ENCODE measurements at regions not wholly inside any gene's neighbourhood (a gene's known extent, or its start where the extent isn't known, plus 50 kb on each side); places are given as distances from the start of the nearest gene placed in this dataset.

DNA sequence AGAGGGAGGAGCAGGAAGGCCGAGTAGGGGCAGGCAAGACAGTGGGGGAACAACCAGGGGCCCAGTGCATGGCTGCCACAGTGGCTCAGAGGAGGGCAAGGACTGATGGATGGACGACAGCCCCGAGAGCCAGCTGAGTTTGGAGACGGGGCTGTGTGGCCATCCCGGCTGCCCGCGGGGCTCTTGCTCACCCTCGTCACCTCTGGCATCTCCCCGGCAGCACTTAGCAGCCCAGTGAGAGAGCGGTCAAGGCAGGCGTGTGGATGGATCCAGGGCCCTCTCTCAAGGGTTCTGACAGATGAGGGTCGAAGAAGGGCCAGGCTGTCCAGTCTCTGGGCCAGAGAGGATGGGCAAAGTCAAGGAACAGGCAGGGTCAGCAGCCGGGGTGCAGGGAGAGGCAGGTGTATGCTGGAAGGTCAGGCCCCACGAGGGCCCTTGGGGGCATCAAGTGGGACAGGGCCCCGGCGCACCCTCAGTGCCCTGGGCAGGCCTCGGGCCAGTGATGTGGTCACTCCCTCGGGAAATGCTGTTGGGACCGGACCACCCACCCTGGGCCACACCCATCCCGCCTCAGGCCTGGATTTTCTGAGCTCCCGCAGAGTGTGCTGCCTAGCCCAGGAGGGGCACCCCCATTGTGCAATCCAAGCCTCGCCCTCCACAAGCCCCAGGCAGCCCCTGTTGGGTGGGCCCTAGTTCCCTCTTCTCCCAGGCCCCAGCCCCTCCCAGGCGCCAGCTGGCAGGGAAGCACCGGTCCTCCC is 56.4 kb upstream of the TPM4 start:
- no peak for DNase-seq (ENCODE audit: extremely low read depth in 1 of 11, low read depth in 9 of 11, low spot score in 4 of 11)

DNA sequence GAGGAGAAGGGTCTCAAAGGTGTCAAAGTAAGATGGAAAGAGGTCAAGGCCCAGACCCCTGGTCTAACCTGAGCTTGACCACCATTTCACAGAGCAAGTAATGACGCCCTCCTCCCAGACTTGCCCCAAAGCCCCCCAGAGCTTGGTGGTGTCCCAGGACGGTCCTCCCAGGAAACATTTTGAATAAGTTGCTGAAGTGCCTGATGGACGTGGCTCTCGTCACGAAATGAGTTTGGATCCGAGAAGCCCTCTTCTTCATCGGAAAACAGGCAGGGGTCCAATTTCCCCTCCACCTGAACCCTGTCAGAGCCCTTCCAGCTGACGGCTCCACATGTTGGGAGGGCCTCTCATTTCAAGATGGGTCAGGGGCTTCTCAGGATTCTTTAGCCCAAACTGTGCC is 54.5 kb upstream of the TPM4 start:
- no peak for DNase-seq (ENCODE audit: extremely low read depth in 1 of 11, low read depth in 9 of 11, low spot score in 4 of 11)

DNA sequence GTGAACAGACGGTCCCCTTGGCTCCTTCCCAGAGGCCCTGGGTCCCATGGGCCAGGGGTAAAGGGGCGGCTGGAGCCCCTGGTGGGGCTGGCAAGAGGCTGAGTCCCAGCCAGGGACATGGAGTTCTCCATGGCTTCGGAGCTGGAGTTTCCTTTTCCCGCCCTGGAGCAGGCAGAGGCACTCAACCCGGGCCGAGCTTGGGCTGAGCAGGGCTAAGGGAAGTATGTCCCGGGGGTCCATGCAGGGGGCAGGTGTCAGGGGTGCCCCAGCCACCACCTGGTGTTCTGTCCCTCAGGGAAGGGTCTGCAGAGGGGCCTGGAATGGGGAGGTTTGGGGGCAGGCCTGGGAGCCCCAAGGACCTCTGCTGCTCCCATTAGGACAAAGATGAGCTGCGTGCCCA is 54.0 kb upstream of the TPM4 start:
- DNase-seq (ENCODE audit: extremely low read depth in 1 of 11, low read depth in 9 of 11, low spot score in 4 of 11): no peak

DNA sequence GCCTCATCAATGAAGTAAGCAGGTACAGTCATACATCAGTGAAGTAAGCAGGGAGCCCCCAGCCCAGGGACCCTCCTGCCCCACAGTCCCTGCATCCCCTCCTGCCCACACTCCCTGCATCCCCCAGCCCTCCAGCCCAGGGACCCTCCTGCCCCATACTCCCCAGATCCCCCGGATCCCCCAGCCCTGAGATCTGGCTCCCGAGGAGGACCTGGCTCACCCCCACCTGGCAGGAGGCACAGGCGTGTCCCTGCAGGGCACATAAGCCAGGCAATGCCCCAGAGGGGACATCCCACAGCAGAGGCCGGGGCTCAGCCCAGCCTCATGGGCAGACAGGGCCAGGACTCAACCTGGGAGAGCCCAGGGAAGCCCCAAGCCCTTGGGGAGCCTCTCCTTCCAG is 53.6 kb upstream of the TPM4 start:
- DNase-seq (ENCODE audit: extremely low read depth in 1 of 11, low read depth in 9 of 11, low spot score in 4 of 11): no peak

DNA sequence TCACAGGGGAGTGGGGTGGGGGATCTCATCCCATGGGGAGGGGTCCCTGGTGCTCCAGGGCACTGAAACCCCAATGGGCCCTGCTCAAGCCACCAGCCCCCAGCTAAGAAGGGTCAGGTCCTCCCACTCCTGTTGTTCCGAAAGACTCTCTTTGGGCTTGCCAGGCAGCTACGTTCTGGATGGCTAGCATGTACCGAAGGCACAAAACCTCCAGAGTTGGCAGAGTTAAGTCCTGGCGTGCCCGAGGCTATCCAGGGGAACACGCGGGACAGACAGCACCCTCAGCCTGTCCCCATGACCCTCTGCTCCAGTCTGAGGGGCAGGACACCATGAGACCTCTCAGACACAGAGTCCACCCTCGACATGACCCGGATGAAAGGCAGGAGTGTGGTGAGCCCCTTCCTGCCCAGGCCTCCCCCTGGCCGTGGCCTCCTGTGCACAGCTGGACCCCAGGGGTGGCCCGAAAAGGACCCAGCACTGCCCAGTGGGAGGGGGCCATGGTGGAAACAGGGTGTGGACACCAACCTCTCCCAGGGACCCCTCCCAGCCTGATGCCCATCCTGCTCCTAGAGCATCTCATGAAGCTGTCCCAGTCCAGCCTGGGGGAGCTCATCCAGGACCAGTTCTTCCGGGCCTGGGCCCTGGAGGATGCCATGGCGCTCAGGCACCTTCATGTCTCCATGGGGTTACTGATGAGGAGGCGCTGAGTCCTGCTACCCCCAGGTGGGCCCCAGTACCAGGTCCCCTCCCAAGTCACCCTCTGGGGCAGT is 53.0 kb upstream of the TPM4 start:
- DNase-seq (ENCODE audit: extremely low read depth in 1 of 11, low read depth in 9 of 11, low spot score in 4 of 11): no peak

DNA sequence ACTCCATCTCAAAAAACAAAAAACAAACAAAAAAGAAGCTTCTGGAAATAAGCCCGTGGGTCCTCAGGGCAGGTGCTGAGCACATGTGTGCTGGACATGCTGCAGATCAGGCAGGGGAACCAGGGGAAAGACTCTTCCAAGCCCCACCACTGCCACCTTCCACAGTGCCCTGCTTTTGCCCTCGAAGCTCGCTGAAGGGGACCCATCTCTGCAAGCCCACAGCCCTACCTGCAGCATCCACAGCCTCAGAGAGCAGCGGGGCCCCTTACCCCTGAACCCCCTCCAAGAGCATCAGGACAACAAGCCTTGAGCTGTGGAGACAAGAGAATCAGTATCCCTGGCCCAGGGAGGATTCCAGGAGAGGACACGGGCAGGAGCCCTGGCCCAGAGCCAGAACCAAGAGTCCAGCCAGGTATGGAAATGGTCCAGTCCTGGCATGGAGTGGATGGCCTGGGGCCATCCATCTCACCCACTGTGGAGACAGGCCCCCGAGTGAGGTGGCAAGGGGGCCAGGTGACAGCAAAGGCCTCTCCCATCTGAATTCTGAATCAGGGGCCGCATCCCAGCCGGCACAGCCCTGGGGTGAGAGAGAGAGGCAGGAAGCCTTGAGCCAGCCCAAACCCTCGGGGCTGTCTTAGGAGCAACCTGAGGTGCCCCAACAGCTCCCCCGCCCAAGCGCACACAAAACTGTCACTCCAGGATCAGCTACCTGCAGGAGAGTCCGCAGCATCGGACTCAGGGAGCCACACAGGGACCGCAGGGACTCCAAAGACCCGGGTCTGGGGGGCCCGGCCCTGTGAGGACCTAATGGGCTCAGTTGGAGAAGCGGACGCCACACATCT is 51.8 kb upstream of the TPM4 start:
- no peak for DNase-seq (ENCODE audit: extremely low read depth in 1 of 11, low read depth in 9 of 11, low spot score in 4 of 11)

DNA sequence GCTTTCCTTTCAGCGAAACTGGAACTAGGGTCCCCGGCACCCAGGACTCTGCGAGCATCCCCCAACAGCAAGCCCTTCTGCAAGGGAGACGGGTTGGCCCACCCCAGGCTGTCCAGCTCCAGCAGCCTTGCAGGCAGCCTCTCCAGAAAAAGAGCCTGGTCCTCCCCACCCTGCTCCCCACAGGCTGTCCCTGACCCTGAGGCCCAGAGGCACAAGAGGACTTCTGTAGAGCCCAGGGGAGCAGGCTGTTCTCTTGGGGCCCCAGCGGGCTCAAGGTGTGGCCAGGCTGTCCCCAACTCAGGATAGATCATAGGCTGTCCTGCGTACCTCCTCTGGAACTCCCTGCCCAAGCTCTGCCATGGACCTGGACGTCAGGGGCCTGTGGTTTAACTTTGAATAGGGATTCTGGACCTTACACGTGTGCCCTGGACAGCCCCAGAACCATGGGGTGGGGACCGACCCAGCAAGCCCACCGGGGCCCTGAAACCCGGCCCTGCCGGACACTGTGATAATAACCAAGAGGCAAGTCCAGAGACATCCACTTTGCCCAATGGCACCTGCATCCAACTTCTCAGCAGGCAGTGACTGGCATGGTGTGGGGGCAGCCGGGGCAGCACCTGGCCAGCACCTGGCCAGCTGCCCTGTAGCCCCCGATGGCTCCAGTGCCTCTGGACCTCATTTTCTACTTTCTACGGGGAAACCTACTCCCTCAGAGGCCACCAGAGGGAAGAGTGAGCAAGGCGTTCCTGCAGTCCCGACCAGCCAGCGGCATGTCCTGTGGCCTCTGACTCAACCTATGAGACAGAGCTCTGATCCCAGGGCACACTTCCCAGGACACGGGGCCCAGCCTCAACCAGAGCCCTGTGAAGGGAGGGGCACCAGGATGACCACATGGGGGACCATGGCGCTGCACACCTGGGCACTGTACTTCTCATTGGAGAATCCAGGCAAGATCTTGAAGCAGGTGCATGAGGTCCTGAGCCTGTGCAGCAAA is 50.9 kb upstream of the TPM4 start:
- peak in 1 of 11 donors; percentile 13 for DNase-seq (ENCODE audit: extremely low read depth in 1 of 11, low read depth in 9 of 11, low spot score in 4 of 11)

DNA sequence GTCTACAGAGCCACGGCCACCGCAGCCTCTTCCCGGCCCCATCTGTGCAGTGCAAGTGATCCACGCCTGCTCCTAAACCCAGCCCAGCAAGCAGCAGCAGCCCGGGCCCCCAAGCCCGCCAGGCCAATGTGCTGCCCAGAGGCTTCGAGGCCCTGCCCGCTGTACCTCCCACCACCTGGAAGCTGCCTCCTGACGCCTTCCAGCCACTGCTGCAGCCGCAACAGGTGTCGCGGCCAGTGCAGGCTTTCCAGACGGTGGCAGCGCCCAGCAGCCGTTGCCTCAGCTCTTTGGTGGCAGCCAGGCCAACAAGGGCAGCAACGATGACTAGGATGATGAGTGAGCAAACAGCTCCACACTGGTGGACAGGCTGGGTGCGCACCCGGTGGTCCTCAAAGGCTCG is 50.2 kb upstream of the TPM4 start:
- no peak for DNase-seq (ENCODE audit: extremely low read depth in 1 of 11, low read depth in 9 of 11, low spot score in 4 of 11)
